Kidney (tissue), 13 donors: ENCODE measurements at regions not wholly inside any gene's neighbourhood (a gene's known extent, or its start where the extent isn't known, plus 50 kb on each side); places are given as distances from the start of the nearest gene placed in this dataset.

Source experiments
- DNase-seq, 5 donors: peaks; one replicate each; pipeline ENCODE4 v3.0.0-alpha.2; 2013 to 2020
- FAIRE-seq: peaks from 2 replicates; lab custom pipeline; 2012; peaks lifted over from hg19 to GRCh38; lab: Jason Lieb, UNC
- H3K27ac ChIP-seq, 2 donors: one replicate each; pipeline ENCODE4 v1.7.0; 2013; ENCODE audit warnings: low read depth in 2 of 2, low read length in 2 of 2, inconsistent platforms in 1 of 2
- H3K27me3 ChIP-seq: one replicate; pipeline ENCODE4 v1.7.1; 2013; ENCODE audit warnings: low read length, inconsistent platforms; ENCODE audit not compliant: control insufficient read depth, insufficient read depth
- H3K36me3 ChIP-seq, 3 donors: one replicate each; pipeline versions ENCODE4 v1.7.0 to v1.7.1; 2013; ENCODE audit warnings: low read length in 3 of 3, control low read depth in 1 of 3, inconsistent platforms in 1 of 3; ENCODE audit not compliant: insufficient read depth in 3 of 3, control insufficient read depth in 2 of 3
- H3K4me1 ChIP-seq, 3 donors: one replicate each; pipeline versions ENCODE4 v1.7.0 to v1.7.1; 2013; ENCODE audit warnings: low read length in 3 of 3, inconsistent platforms in 1 of 3, low read depth in 1 of 3; ENCODE audit not compliant: control insufficient read depth in 2 of 3, insufficient read depth in 2 of 3
- H3K4me3 ChIP-seq, 3 donors: one replicate each; pipeline versions ENCODE4 v1.7.0 to v1.8.1; 2013; ENCODE audit warnings: low read length in 3 of 3, control low read depth in 1 of 3, inconsistent platforms in 1 of 3
- H3K9ac ChIP-seq, 3 donors: one replicate each; pipeline versions ENCODE4 v1.7.0 to v1.7.1; 2013; ENCODE audit warnings: low read length in 3 of 3, control low read depth in 1 of 3, inconsistent platforms in 1 of 3
- H3K9me3 ChIP-seq, 3 donors: one replicate each; pipeline versions ENCODE4 v1.7.0 to v1.7.1; 2013; ENCODE audit warnings: low read length in 3 of 3, control low read depth in 1 of 3, inconsistent platforms in 1 of 3; ENCODE audit not compliant: control insufficient read depth in 2 of 3, insufficient read depth in 1 of 3
- CTCF ChIP-seq: IDR thresholded peaks from 3 replicates; pipeline ENCODE4 v1.5.1; 2012; ENCODE audit warnings: mild to moderate bottlenecking, moderate library complexity, borderline replicate concordance; ENCODE audit not compliant: insufficient read depth; ENCODE audit errors: extremely low read depth
- intact Hi-C: fragments of 100-400 bp; cut with DNase I; formaldehyde crosslinking; loops from one replicate; pipeline ENCODE4 v1.11.1; 2022
- donor health status: control.
- donor health status: control.
- donor health status: control.
- donor health status: control.
- donor health status: control.
- donor health status: DM: yes; HTN: yes; CAD: no.
- donor health status: Normal renal cell carcinoma (clear cell type).

- TF ChIP-seq CTCF: no peak
- H3K27ac ChIP-seq: no peak overlapping the region
- H3K36me3 ChIP-seq: no peaks in the 10 kb centered on the region
- no peaks in the 10 kb centered on the region for H3K4me1 ChIP-seq
- H3K9ac ChIP-seq: no peak overlapping the region
- peaks cover 4% of the 10 kb centered on the region for H3K27me3 ChIP-seq
- no peaks in the 10 kb centered on the region for H3K9me3 ChIP-seq
- DNase-seq (peak in 1 of 5 donors; percentile 69), FAIRE-seq (no peak)
- intact Hi-C loops: no loop called here
- no peak overlapping the region for H3K4me3 ChIP-seq
These were observed 1249.3 kb downstream of the BRD1 start for GRCh38 chr22:48578138-48579042.

GRCh38 chr22:48577691-48578090 lies 1250.0 kb downstream of the BRD1 start:
- Histone ChIP-seq H3K9me3 (no peaks in the 10 kb centered on the region), H3K27me3 (peaks cover 4% of the 10 kb centered on the region), H3K4me1 (no peaks in the 10 kb centered on the region), H3K27ac (no peak overlapping the region), H3K4me3 (no peak overlapping the region), H3K36me3 (no peaks in the 10 kb centered on the region), H3K9ac (no peak overlapping the region)
- DNase-seq (peak in 1 of 5 donors; percentile 55), FAIRE-seq (no peak)
- intact Hi-C loops: no loop called here
- no peak for TF ChIP-seq CTCF

GRCh38 chr22:48577014-48577690 lies 1250.5 kb downstream of the BRD1 start:
- H3K4me1 ChIP-seq: no peaks in the 10 kb centered on the region
- no peak overlapping the region for H3K27ac ChIP-seq
- H3K27me3 ChIP-seq: peaks cover 4% of the 10 kb centered on the region
- no peak overlapping the region for H3K9ac ChIP-seq
- H3K36me3 ChIP-seq: no peaks in the 10 kb centered on the region
- intact Hi-C loops: no loop called here
- H3K9me3 ChIP-seq: no peaks in the 10 kb centered on the region
- no peak overlapping the region for H3K4me3 ChIP-seq
- peak in 2 of 5 donors; percentile 37 to 61 for DNase-seq
- TF ChIP-seq CTCF: no peak
- FAIRE-seq: no peak
